H9 (cell line): ENCODE measurements at regions not wholly inside any gene's neighbourhood (a gene's known extent, or its start where the extent isn't known, plus 50 kb on each side); places are given as distances from the start of the nearest gene placed in this dataset.

Source experiments
- DNase-seq: peaks from one replicate; pipeline ENCODE4 v3.0.0-alpha.2; 2017
- H2AFZ ChIP-seq: one replicate; pipeline ENCODE4 v1.6.1; 2013; ENCODE audit warnings: mild to moderate bottlenecking, low read length, control low read depth, moderate library complexity
- H2AK5ac ChIP-seq: 2 replicates; pipeline ENCODE4 v1.6.1; 2013; ENCODE audit warnings: low read length, control low read depth, mixed read lengths; ENCODE audit not compliant: insufficient read length
- H2BK120ac ChIP-seq: one replicate; pipeline ENCODE4 v1.6.1; 2013; ENCODE audit warnings: low read depth, mild to moderate bottlenecking, low read length, control low read depth, inconsistent platforms; ENCODE audit not compliant: poor library complexity, severe bottlenecking
- H2BK12ac ChIP-seq: 2 replicates; pipeline ENCODE4 v1.6.1; 2013; ENCODE audit warnings: low read length, control low read depth, mixed read lengths, low read depth; ENCODE audit not compliant: insufficient read length
- H2BK15ac ChIP-seq: 2 replicates; pipeline ENCODE4 v1.6.1; 2013; ENCODE audit warnings: low read depth, low read length, control low read depth
- H2BK20ac ChIP-seq: one replicate; pipeline ENCODE4 v1.6.1; 2013; ENCODE audit warnings: low read depth, mild to moderate bottlenecking, low read length, control low read depth, inconsistent platforms; ENCODE audit not compliant: poor library complexity, severe bottlenecking
- H2BK5ac ChIP-seq: 2 replicates; pipeline ENCODE4 v1.6.1; 2013; ENCODE audit warnings: low read length, control low read depth, mixed read lengths; ENCODE audit not compliant: insufficient read length
- H3K14ac ChIP-seq: 2 replicates; pipeline ENCODE4 v1.6.1; 2013; ENCODE audit warnings: low read length, control low read depth; ENCODE audit not compliant: insufficient read depth
- H3K18ac ChIP-seq: 2 replicates; pipeline ENCODE4 v1.6.1; 2013; ENCODE audit warnings: low read depth, mild to moderate bottlenecking, mixed read lengths, low read length, control low read depth; ENCODE audit not compliant: insufficient read length
- H3K23ac ChIP-seq: 2 replicates; pipeline ENCODE4 v1.6.1; 2013; ENCODE audit warnings: low read length, control low read depth, mixed read lengths, low read depth; ENCODE audit not compliant: insufficient read length
- H3K23me2 ChIP-seq: 2 replicates; pipeline ENCODE4 v1.6.1; 2013; ENCODE audit warnings: low read depth, mild to moderate bottlenecking, mixed read lengths, low read length, control low read depth; ENCODE audit not compliant: insufficient read length, poor library complexity, severe bottlenecking
- H3K27ac ChIP-seq: 2 replicates; pipeline ENCODE4 v1.5.1; 2013; ENCODE audit warnings: low read length, control low read depth, mixed read lengths, low read depth; ENCODE audit not compliant: insufficient read length
- H3K27me3 ChIP-seq: 2 replicates; pipeline ENCODE4 v1.6.1; 2013; ENCODE audit warnings: low read length, control low read depth, inconsistent platforms; ENCODE audit not compliant: insufficient read depth
- H3K4ac ChIP-seq: 2 replicates; pipeline ENCODE4 v1.6.1; 2013; ENCODE audit warnings: low read depth, mild to moderate bottlenecking, control low read depth, inconsistent platforms, low read length, moderate library complexity
- H3K4me1 ChIP-seq: 2 replicates; pipeline ENCODE4 v1.6.1; 2013; ENCODE audit warnings: low read length, control low read depth, inconsistent platforms; ENCODE audit not compliant: insufficient read depth
- H3K4me2 ChIP-seq: 2 replicates; pipeline ENCODE4 v1.6.1; 2013; ENCODE audit warnings: low read length, control low read depth, mixed read lengths; ENCODE audit not compliant: insufficient read length, insufficient read depth
- H3K56ac ChIP-seq: 2 replicates; pipeline ENCODE4 v1.6.1; 2013; ENCODE audit warnings: low read depth, mild to moderate bottlenecking, mixed read lengths, low read length, control low read depth; ENCODE audit not compliant: insufficient read length
- H3K79me1 ChIP-seq: 2 replicates; pipeline ENCODE4 v1.6.1; 2013; ENCODE audit warnings: low read depth, mild to moderate bottlenecking, moderate library complexity, low read length, control low read depth, inconsistent platforms; ENCODE audit not compliant: insufficient read depth, poor library complexity, severe bottlenecking
- H3K79me2 ChIP-seq: 2 replicates; pipeline ENCODE4 v1.6.1; 2013; ENCODE audit warnings: low read length, control low read depth, inconsistent platforms; ENCODE audit not compliant: insufficient read depth
- H3K9ac ChIP-seq: 2 replicates; pipeline ENCODE4 v1.6.1; 2013; ENCODE audit warnings: low read length, control low read depth, mixed read lengths; ENCODE audit not compliant: insufficient read length; ENCODE audit errors: extremely low read depth
- H3K9me3 ChIP-seq: one replicate; pipeline ENCODE4 v1.6.1; 2013; ENCODE audit warnings: low read depth, low read length, inconsistent platforms; ENCODE audit not compliant: control insufficient read depth
- H3T11ph ChIP-seq: one replicate; pipeline ENCODE4 v1.6.1; 2013; ENCODE audit warnings: mild to moderate bottlenecking, low read length, control low read depth, inconsistent platforms
- H4K20me1 ChIP-seq: one replicate; pipeline ENCODE4 v1.6.1; 2013; ENCODE audit not compliant: control insufficient read depth, insufficient read length, insufficient read depth
- H4K5ac ChIP-seq: 2 replicates; pipeline ENCODE4 v1.6.1; 2013; ENCODE audit warnings: low read depth, mild to moderate bottlenecking, mixed read lengths, low read length, control low read depth; ENCODE audit not compliant: insufficient read length
- H4K8ac ChIP-seq: replicated peaks from 2 replicates; pipeline ENCODE4 v1.6.1; 2013; ENCODE audit warnings: low read length, control low read depth, mixed read lengths, low read depth; ENCODE audit not compliant: insufficient read length
- H4K91ac ChIP-seq: 2 replicates; pipeline ENCODE4 v1.6.1; 2013; ENCODE audit warnings: low read depth, mild to moderate bottlenecking, moderate library complexity, mixed read lengths, low read length, control low read depth; ENCODE audit not compliant: insufficient read length
- H3K27ac Mint-ChIP-seq, 3 experiments: 2 replicates in 2 of 3; 3 replicates in 1 of 3; pipeline ENCODE4 v1.8.0; 2020 to 2021; ENCODE audit warnings: mixed read lengths in 3 of 3, mild to moderate bottlenecking in 1 of 3, moderate library complexity in 1 of 3
- H3K27me3 Mint-ChIP-seq: 2 replicates; pipeline ENCODE4 v1.8.0; 2021; ENCODE audit warnings: low read depth, mild to moderate bottlenecking, moderate library complexity, mixed read lengths
- H3K36me3 Mint-ChIP-seq, 3 experiments: 2 replicates in 2 of 3; 3 replicates in 1 of 3; pipeline ENCODE4 v1.8.0; 2020 to 2021; ENCODE audit warnings: low read depth in 3 of 3, mixed read lengths in 3 of 3; ENCODE audit not compliant: insufficient read depth in 1 of 3
- H3K4me1 Mint-ChIP-seq, 2 experiments: 2 replicates each; pipeline ENCODE4 v1.8.0; 2020; ENCODE audit warnings: mixed read lengths in 2 of 2
- H3K4me3 Mint-ChIP-seq, 2 experiments: 2 replicates in 1 of 2; 3 replicates in 1 of 2; pipeline ENCODE4 v1.8.0; 2020 to 2021; ENCODE audit warnings: mild to moderate bottlenecking in 2 of 2, mixed read lengths in 2 of 2, moderate library complexity in 1 of 2
- H3K9me3 Mint-ChIP-seq, 2 experiments: 2 replicates in 1 of 2; 3 replicates in 1 of 2; pipeline ENCODE4 v1.8.0; 2020; ENCODE audit warnings: mild to moderate bottlenecking in 2 of 2, mixed read lengths in 2 of 2, moderate library complexity in 1 of 2
- WGBS: extraction: QIAGEN DNeasy Blood & Tissue Kit; methylation state at CpG from one replicate; pipeline ENCODE4 v1.1.7; 2013; ENCODE audit warnings: missing lambda C conversion rate, low lambda C conversion rate, mixed read lengths; ENCODE audit not compliant: insufficient read length; ENCODE audit errors: extremely low coverage; 5-methylcytosine and 5-hydroxymethylcytosine counted together
- TF ChIP-seq, protein P1 (sequence below): fragments of 200-600 bp; sonication (generic); conservative IDR thresholded peaks from 3 replicates; pipeline ENCODE4 v1.8.0; 2021; ENCODE audit warnings: antibody characterized with exemption, mild to moderate bottlenecking

- H4K91ac ChIP-seq, result no peak overlapping the region
- Mint-ChIP-seq H3K9me3 (0 out of 5 replicates have a peak, but pooled peaks cover under 1 to 3% of the 10 kb centered on the region in 2 experiments), H3K27me3 (no peaks in the 10 kb centered on the region), H3K4me3 (no peak overlapping the region), H3K4me1 (peaks cover 2 to 12% of the 10 kb centered on the region in 2 experiments; a peak in 2 of 4 replicates), H3K36me3 (peaks cover 0 to under 1% (median 0%) of the 10 kb centered on the region in 3 experiments; a peak in 1 of 7 replicates), H3K27ac (no peak overlapping the region)
- no peak overlapping the region for H3K14ac ChIP-seq
- H2BK20ac ChIP-seq, result no peak overlapping the region
- no peaks in the 10 kb centered on the region for H4K20me1 ChIP-seq
- TF ChIP-seq, protein P1, sequence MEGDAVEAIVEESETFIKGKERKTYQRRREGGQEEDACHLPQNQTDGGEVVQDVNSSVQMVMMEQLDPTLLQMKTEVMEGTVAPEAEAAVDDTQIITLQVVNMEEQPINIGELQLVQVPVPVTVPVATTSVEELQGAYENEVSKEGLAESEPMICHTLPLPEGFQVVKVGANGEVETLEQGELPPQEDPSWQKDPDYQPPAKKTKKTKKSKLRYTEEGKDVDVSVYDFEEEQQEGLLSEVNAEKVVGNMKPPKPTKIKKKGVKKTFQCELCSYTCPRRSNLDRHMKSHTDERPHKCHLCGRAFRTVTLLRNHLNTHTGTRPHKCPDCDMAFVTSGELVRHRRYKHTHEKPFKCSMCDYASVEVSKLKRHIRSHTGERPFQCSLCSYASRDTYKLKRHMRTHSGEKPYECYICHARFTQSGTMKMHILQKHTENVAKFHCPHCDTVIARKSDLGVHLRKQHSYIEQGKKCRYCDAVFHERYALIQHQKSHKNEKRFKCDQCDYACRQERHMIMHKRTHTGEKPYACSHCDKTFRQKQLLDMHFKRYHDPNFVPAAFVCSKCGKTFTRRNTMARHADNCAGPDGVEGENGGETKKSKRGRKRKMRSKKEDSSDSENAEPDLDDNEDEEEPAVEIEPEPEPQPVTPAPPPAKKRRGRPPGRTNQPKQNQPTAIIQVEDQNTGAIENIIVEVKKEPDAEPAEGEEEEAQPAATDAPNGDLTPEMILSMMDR, result no peak
- no peak overlapping the region for H4K5ac ChIP-seq
- no peak overlapping the region for H3K27ac ChIP-seq
- no peak overlapping the region for H2BK12ac ChIP-seq
- no CpG with 5 or more reads among the region's 3 CpGs for WGBS
- no peaks in the 10 kb centered on the region for H3K79me1 ChIP-seq
- no peak overlapping the region for H2AK5ac ChIP-seq
- no peak overlapping the region for H2BK15ac ChIP-seq
- H3K23ac ChIP-seq, result no peak overlapping the region
- no peak overlapping the region for H2BK5ac ChIP-seq
- H3K23me2 ChIP-seq, result no peaks in the 10 kb centered on the region
- no peak overlapping the region for H3K56ac ChIP-seq
- no peak overlapping the region for H2BK120ac ChIP-seq
- no peak overlapping the region for H3K4ac ChIP-seq
- no peaks in the 10 kb centered on the region for H3K9me3 ChIP-seq
- H3K4me2 ChIP-seq, result no peak overlapping the region
- H4K8ac ChIP-seq, result no peak overlapping the region
- no peak overlapping the region for H3K18ac ChIP-seq
- H3K4me1 ChIP-seq, result no peaks in the 10 kb centered on the region
- H3K9ac ChIP-seq, result no peak overlapping the region
- DNase-seq, result no peak
- no peak overlapping the region for H3T11ph ChIP-seq
- no peaks in the 10 kb centered on the region for H3K27me3 ChIP-seq
- H2AFZ ChIP-seq, result no peak overlapping the region
- H3K79me2 ChIP-seq, result no peaks in the 10 kb centered on the region
Observed at GRCh38 chr3:86451749-86452148, 539.2 kb downstream of the VGLL3 start.
